ENCODE measurements at regions not wholly inside any gene's neighbourhood (a gene's known extent, or its start where the extent isn't known, plus 50 kb on each side); places are given as distances from the start of the nearest gene placed in this dataset.

- no peak for DNase-seq
Observed at GRCh38 chr13:111394211-111394922, 73.9 kb downstream of the TEX29 start.

- DNase-seq: no peak
Observed at GRCh38 chr13:111395511-111396393, 75.3 kb downstream of the TEX29 start.

- DNase-seq: no peak
Observed at GRCh38 chr13:111396457-111396856, 76.0 kb downstream of the TEX29 start.

- DNase-seq: no peak
Observed at GRCh38 chr13:111397202-111397880, 76.9 kb downstream of the TEX29 start.

- no peak for DNase-seq
Observed at GRCh38 chr13:111398196-111398595, 77.8 kb downstream of the TEX29 start.

GRCh38 chr13:111398715-111399299, 78.4 kb downstream of the TEX29 start:
- no peak for DNase-seq

GRCh38 chr13:111399334-111399733, 78.9 kb downstream of the TEX29 start:
- no peak for DNase-seq

- DNase-seq: no peak
Observed at GRCh38 chr13:111399776-111400538, 79.5 kb downstream of the TEX29 start.

- no peak for DNase-seq
Observed at GRCh38 chr13:111401151-111401550, 80.7 kb downstream of the TEX29 start.

GRCh38 chr13:111401755-111402154, 81.3 kb downstream of the TEX29 start:
- no peak for DNase-seq

GRCh38 chr13:111402441-111402840, 82.0 kb downstream of the TEX29 start:
- DNase-seq: no peak

- no peak for DNase-seq
Observed at GRCh38 chr13:111403266-111403665, 82.8 kb downstream of the TEX29 start.

- DNase-seq: no peak
Observed at GRCh38 chr13:111404746-111405145, 84.3 kb downstream of the TEX29 start.

GRCh38 chr13:111406636-111407035, 86.2 kb downstream of the TEX29 start:
- DNase-seq: no peak

GRCh38 chr13:111407381-111408131, 87.1 kb downstream of the TEX29 start:
- DNase-seq: no peak

- no peak for DNase-seq
Observed at GRCh38 chr13:111409413-111409812, 89.0 kb downstream of the TEX29 start.

GRCh38 chr13:111410232-111411021, 90.0 kb downstream of the TEX29 start:
- DNase-seq: no peak

GRCh38 chr13:111411151-111411858, 90.9 kb downstream of the TEX29 start:
- no peak for DNase-seq

GRCh38 chr13:111411919-111412650, 91.6 kb downstream of the TEX29 start:
- DNase-seq: no peak

All from CD4-positive, alpha-beta T cell treated with Interleukin-21 for 1 hour (primary cell).